ENCODE measurements at regions not wholly inside any gene's neighbourhood (a gene's known extent, or its start where the extent isn't known, plus 50 kb on each side); places are given as distances from the start of the nearest gene placed in this dataset.

GRCh38 chr15:94061041-94061440, 170.3 kb upstream of the MCTP2 start:
- no peak for DNase-seq (ENCODE audit: low read depth, low spot score)
- H3K9ac ChIP-seq (ENCODE audit: insufficient read length): no peak overlapping the region
- no peaks in the 10 kb centered on the region for H3K9me3 ChIP-seq (ENCODE audit: low read depth, low read length)
- no peak for TF ChIP-seq FOXP2 (optimal IDR thresholded peaks at IDR 0.05; ENCODE audit: control extremely low read depth, extremely low read length, insufficient read depth)
- no peak for TF ChIP-seq EZH2 (IDR thresholded peaks at IDR 0.05)
- no peak for TF ChIP-seq POLR2AphosphoS5 (IDR thresholded peaks at IDR 0.05; ENCODE audit: borderline replicate concordance, low read depth, low read length)
- H3K36me3 ChIP-seq (ENCODE audit: insufficient read depth, low read length): no peaks in the 10 kb centered on the region
- no peak overlapping the region for H3K4me3 ChIP-seq
- no peak overlapping the region for H3K27ac ChIP-seq

GRCh38 chr15:94059013-94059587, 172.3 kb upstream of the MCTP2 start:
- no peak for DNase-seq (ENCODE audit: low read depth, low spot score)
- TF ChIP-seq EZH2 (IDR thresholded peaks at IDR 0.05) (no peak), FOXP2 (optimal IDR thresholded peaks at IDR 0.05; ENCODE audit: control extremely low read depth, extremely low read length, insufficient read depth) (no peak), POLR2AphosphoS5 (IDR thresholded peaks at IDR 0.05; ENCODE audit: borderline replicate concordance, low read depth, low read length) (no peak)
- Histone ChIP-seq H3K9me3 (ENCODE audit: low read depth, low read length) (no peaks in the 10 kb centered on the region), H3K27ac (no peak overlapping the region), H3K4me3 (no peak overlapping the region), H3K36me3 (ENCODE audit: insufficient read depth, low read length) (no peaks in the 10 kb centered on the region), H3K9ac (ENCODE audit: insufficient read length) (no peak overlapping the region)

- Histone ChIP-seq H3K36me3 (ENCODE audit: insufficient read depth, low read length) (no peaks in the 10 kb centered on the region), H3K27ac (no peak overlapping the region), H3K9ac (ENCODE audit: insufficient read length) (no peak overlapping the region), H3K9me3 (ENCODE audit: low read depth, low read length) (no peaks in the 10 kb centered on the region; the same call in 1 of the 2 replicates), H3K4me3 (no peak overlapping the region)
- no peak for TF ChIP-seq FOXP2 (optimal IDR thresholded peaks at IDR 0.05; ENCODE audit: control extremely low read depth, extremely low read length, insufficient read depth)
- no peak for TF ChIP-seq POLR2AphosphoS5 (IDR thresholded peaks at IDR 0.05; ENCODE audit: borderline replicate concordance, low read depth, low read length)
- no peak for TF ChIP-seq EZH2 (IDR thresholded peaks at IDR 0.05)
- no peak for DNase-seq (ENCODE audit: low read depth, low spot score)
Observed at GRCh38 chr15:94057305-94057704, 174.1 kb upstream of the MCTP2 start.

- no peaks in the 10 kb centered on the region for H3K36me3 ChIP-seq (ENCODE audit: insufficient read depth, low read length)
- H3K9ac ChIP-seq (ENCODE audit: insufficient read length): no peak overlapping the region
- H3K4me3 ChIP-seq: no peak overlapping the region
- TF ChIP-seq EZH2 (IDR thresholded peaks at IDR 0.05): no peak
- no peak for TF ChIP-seq FOXP2 (optimal IDR thresholded peaks at IDR 0.05; ENCODE audit: control extremely low read depth, extremely low read length, insufficient read depth)
- TF ChIP-seq POLR2AphosphoS5 (IDR thresholded peaks at IDR 0.05; ENCODE audit: borderline replicate concordance, low read depth, low read length): no peak
- H3K27ac ChIP-seq: no peak overlapping the region
- no peak for DNase-seq (ENCODE audit: low read depth, low spot score)
- H3K9me3 ChIP-seq (ENCODE audit: low read depth, low read length): no peaks in the 10 kb centered on the region; the same call in 1 of the 2 replicates
Observed at GRCh38 chr15:94056314-94056713, 175.0 kb upstream of the MCTP2 start.

- H3K4me3 ChIP-seq: no peak overlapping the region
- DNase-seq (ENCODE audit: low read depth, low spot score): no peak
- H3K9me3 ChIP-seq (ENCODE audit: low read depth, low read length): no peaks in the 10 kb centered on the region; the same call in 1 of the 2 replicates
- no peak overlapping the region for H3K27ac ChIP-seq
- no peak overlapping the region for H3K9ac ChIP-seq (ENCODE audit: insufficient read length)
- TF ChIP-seq POLR2AphosphoS5 (IDR thresholded peaks at IDR 0.05; ENCODE audit: borderline replicate concordance, low read depth, low read length) (no peak), FOXP2 (optimal IDR thresholded peaks at IDR 0.05; ENCODE audit: control extremely low read depth, extremely low read length, insufficient read depth) (no peak), EZH2 (IDR thresholded peaks at IDR 0.05) (no peak)
- H3K36me3 ChIP-seq (ENCODE audit: insufficient read depth, low read length): no peaks in the 10 kb centered on the region
Observed at GRCh38 chr15:94053626-94054025, 177.7 kb upstream of the MCTP2 start.

GRCh38 chr15:94052711-94053110, 178.7 kb upstream of the MCTP2 start:
- H3K9me3 ChIP-seq (ENCODE audit: low read depth, low read length): no peaks in the 10 kb centered on the region; the same call in 1 of the 2 replicates
- no peak overlapping the region for H3K9ac ChIP-seq (ENCODE audit: insufficient read length)
- no peak for DNase-seq (ENCODE audit: low read depth, low spot score)
- no peak for TF ChIP-seq FOXP2 (optimal IDR thresholded peaks at IDR 0.05; ENCODE audit: control extremely low read depth, extremely low read length, insufficient read depth)
- no peak for TF ChIP-seq EZH2 (IDR thresholded peaks at IDR 0.05)
- TF ChIP-seq POLR2AphosphoS5 (IDR thresholded peaks at IDR 0.05; ENCODE audit: borderline replicate concordance, low read depth, low read length): no peak
- H3K4me3 ChIP-seq: no peak overlapping the region
- H3K27ac ChIP-seq: no peak overlapping the region
- no peaks in the 10 kb centered on the region for H3K36me3 ChIP-seq (ENCODE audit: insufficient read depth, low read length)

GRCh38 chr15:94047566-94047965, 183.8 kb upstream of the MCTP2 start:
- no peak for DNase-seq (ENCODE audit: low read depth, low spot score)
- no peak overlapping the region for H3K27ac ChIP-seq
- H3K4me3 ChIP-seq: no peak overlapping the region
- H3K36me3 ChIP-seq (ENCODE audit: insufficient read depth, low read length): no peaks in the 10 kb centered on the region
- no peak overlapping the region for H3K9ac ChIP-seq (ENCODE audit: insufficient read length)
- TF ChIP-seq POLR2AphosphoS5 (IDR thresholded peaks at IDR 0.05; ENCODE audit: borderline replicate concordance, low read depth, low read length) (no peak), FOXP2 (optimal IDR thresholded peaks at IDR 0.05; ENCODE audit: control extremely low read depth, extremely low read length, insufficient read depth) (no peak), EZH2 (IDR thresholded peaks at IDR 0.05) (no peak)
- no peaks in the 10 kb centered on the region for H3K9me3 ChIP-seq (ENCODE audit: low read depth, low read length)

GRCh38 chr15:94042180-94042928, 189.0 kb upstream of the MCTP2 start:
- Histone ChIP-seq H3K9me3 (ENCODE audit: low read depth, low read length) (no peaks in the 10 kb centered on the region), H3K4me3 (no peak overlapping the region), H3K9ac (ENCODE audit: insufficient read length) (no peak overlapping the region), H3K36me3 (ENCODE audit: insufficient read depth, low read length) (no peaks in the 10 kb centered on the region), H3K27ac (no peak overlapping the region)
- TF ChIP-seq POLR2AphosphoS5 (IDR thresholded peaks at IDR 0.05; ENCODE audit: borderline replicate concordance, low read depth, low read length) (no peak), FOXP2 (optimal IDR thresholded peaks at IDR 0.05; ENCODE audit: control extremely low read depth, extremely low read length, insufficient read depth) (no peak), EZH2 (IDR thresholded peaks at IDR 0.05) (no peak)
- no peak for DNase-seq (ENCODE audit: low read depth, low spot score)

Measured in SK-N-MC (cell line).